ENCODE measurements at regions not wholly inside any gene's neighbourhood (a gene's known extent, or its start where the extent isn't known, plus 50 kb on each side); places are given as distances from the start of the nearest gene placed in this dataset.

GRCh38 chr1:229070168-229070567, 200.7 kb upstream of the RAB4A start:
- Histone ChIP-seq H3K4me3 (no peak overlapping the region), H3K9me3 (no peaks in the 10 kb centered on the region), H3K27ac (peak overlapping the region; percentile 15 to 75 (median 65)), H3K36me3 (no peaks in the 10 kb centered on the region), H3K4me1 (peaks cover 0 to 22% (median 17%) of the 10 kb centered on the region in 4 donors), H3K27me3 (no peaks in the 10 kb centered on the region)
- intact Hi-C loops (cut with DNase I), result loop anchor here (1.0 to 10.0 kb wide), 3 partner anchors 46 to 333 kb away; partner anchors contain the start of gene RHOU
- no peak for TF ChIP-seq CTCF (IDR thresholded peaks at IDR 0.05)
- TF ChIP-seq EP300 (IDR thresholded peaks at IDR 0.05), result peak; percentile 36 to 88 (median 76)
- TF ChIP-seq POLR2A (IDR thresholded peaks at IDR 0.05), result no peak
- peak; percentile 68 to 80 (median 74) for TF ChIP-seq POLR2AphosphoS5 (IDR thresholded peaks at IDR 0.05)
- DNase-seq, result peak; percentile 98
- 28 to 54% methylated on average over 5 of the region's 5 CpGs for WGBS, 2 donors

- Histone ChIP-seq H3K4me3 (no peak overlapping the region), H3K27ac (no peak overlapping the region), H3K36me3 (no peaks in the 10 kb centered on the region), H3K4me1 (peaks cover 0 to 22% (median 17%) of the 10 kb centered on the region in 4 donors), H3K27me3 (no peaks in the 10 kb centered on the region), H3K9me3 (no peaks in the 10 kb centered on the region)
- intact Hi-C loops (cut with DNase I), result loop anchor here (5.0 to 10.0 kb wide), 2 partner anchors 248 to 336 kb away; partner anchors contain the start of gene RHOU
- 93 to 94% methylated on average over 6 of the region's 6 CpGs for WGBS, 2 donors
- TF ChIP-seq POLR2A (IDR thresholded peaks at IDR 0.05) (no peak), CTCF (IDR thresholded peaks at IDR 0.05) (no peak), EP300 (IDR thresholded peaks at IDR 0.05) (no peak), POLR2AphosphoS5 (IDR thresholded peaks at IDR 0.05) (no peak)
- DNase-seq, result no peak
Measured at GRCh38 chr1:229073251-229073650, 197.7 kb upstream of the RAB4A start.

- Histone ChIP-seq H3K4me1 (peaks cover 0 to 13% (median 11%) of the 10 kb centered on the region in 4 donors), H3K4me3 (no peak overlapping the region), H3K36me3 (no peaks in the 10 kb centered on the region), H3K27me3 (no peaks in the 10 kb centered on the region), H3K27ac (no peak overlapping the region), H3K9me3 (no peaks in the 10 kb centered on the region)
- TF ChIP-seq POLR2AphosphoS5 (IDR thresholded peaks at IDR 0.05), result no peak
- no peak for TF ChIP-seq EP300 (IDR thresholded peaks at IDR 0.05)
- TF ChIP-seq CTCF (IDR thresholded peaks at IDR 0.05), result no peak
- TF ChIP-seq POLR2A (IDR thresholded peaks at IDR 0.05), result no peak
- intact Hi-C loops (cut with DNase I), result loop anchor here (10.0 kb wide), 1 partner anchor 250 kb away; no protein-coding TSS in a partner anchor
- no peak for DNase-seq
- 35 to 63% methylated on average over 2 of the region's 2 CpGs for WGBS, 2 donors
Measured at GRCh38 chr1:229075217-229075616, 195.7 kb upstream of the RAB4A start.

GRCh38 chr1:229075716-229076115, 195.2 kb upstream of the RAB4A start:
- H3K27ac ChIP-seq, result no peak overlapping the region
- 88 to 89% methylated on average over 4 of the region's 4 CpGs for WGBS, 2 donors
- no peaks in the 10 kb centered on the region for H3K36me3 ChIP-seq
- H3K4me3 ChIP-seq, result no peak overlapping the region
- H3K9me3 ChIP-seq, result no peaks in the 10 kb centered on the region
- no peaks in the 10 kb centered on the region for H3K27me3 ChIP-seq
- no peak for TF ChIP-seq POLR2A (IDR thresholded peaks at IDR 0.05)
- no peak for TF ChIP-seq EP300 (IDR thresholded peaks at IDR 0.05)
- H3K4me1 ChIP-seq, result peaks cover 0 to 8% (median 6%) of the 10 kb centered on the region in 4 donors
- no peak for DNase-seq
- intact Hi-C loops (cut with DNase I), result loop anchor here (10.0 kb wide), 1 partner anchor 251 kb away; no protein-coding TSS in a partner anchor

GRCh38 chr1:229076195-229076594, 194.7 kb upstream of the RAB4A start:
- Histone ChIP-seq H3K27ac (no peak overlapping the region), H3K4me1 (peaks cover 0 to 4% (median under 1%) of the 10 kb centered on the region in 4 donors), H3K27me3 (no peaks in the 10 kb centered on the region), H3K4me3 (no peak overlapping the region), H3K36me3 (no peaks in the 10 kb centered on the region), H3K9me3 (no peaks in the 10 kb centered on the region)
- intact Hi-C loops (cut with DNase I), result loop anchor here (10.0 kb wide), 1 partner anchor 251 kb away; no protein-coding TSS in a partner anchor
- DNase-seq, result no peak
- TF ChIP-seq POLR2A (IDR thresholded peaks at IDR 0.05) (no peak), CTCF (IDR thresholded peaks at IDR 0.05) (no peak), POLR2AphosphoS5 (IDR thresholded peaks at IDR 0.05) (no peak), EP300 (IDR thresholded peaks at IDR 0.05) (no peak)
- 72 to 96% methylated on average over 4 of the region's 4 CpGs for WGBS, 2 donors

All from sigmoid colon (tissue), 6 donors.